Fibroblast of villous mesenchyme (primary cell): ENCODE measurements at regions not wholly inside any gene's neighbourhood (a gene's known extent, or its start where the extent isn't known, plus 50 kb on each side); places are given as distances from the start of the nearest gene placed in this dataset.
A peak's percentile ranks its signal among the peaks of the same experiment; 100 is the strongest.

ENCODE experiments used
- DNase-seq: peaks from one replicate; pipeline ENCODE4 v3.0.0-alpha.2; 2010; ENCODE audit warnings: low read depth
- H3K4me3 ChIP-seq: 2 replicates; pipeline ENCODE4 v1.5.1; 2011; ENCODE audit warnings: low read depth, mild to moderate bottlenecking, low read length
- TF ChIP-seq, protein P1 (sequence below): IDR thresholded peaks from 2 replicates; pipeline ENCODE4 v1.5.1; 2012; ENCODE audit warnings: low read depth, mild to moderate bottlenecking, low read length; ENCODE audit not compliant: insufficient read depth

DNA sequence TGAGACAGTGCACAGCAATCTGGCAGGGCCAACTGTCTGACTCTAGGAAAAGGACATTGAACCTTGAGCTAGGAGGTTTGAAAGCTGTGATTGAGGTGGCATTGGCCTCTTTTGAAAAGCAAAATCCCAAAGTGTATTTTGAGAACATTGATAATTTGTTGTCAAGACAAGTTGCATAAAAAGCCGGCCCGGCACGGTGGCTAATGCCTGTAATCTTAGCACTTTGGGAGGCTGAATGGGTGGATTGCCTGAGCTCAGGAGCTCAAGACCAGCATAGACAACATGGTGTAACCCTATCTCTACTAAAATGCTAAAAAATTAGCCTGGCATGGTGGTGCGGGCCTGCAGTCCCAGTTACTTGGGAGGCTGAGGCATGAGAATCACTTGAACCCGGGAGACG lies 331.6 kb downstream of the DUSP6 start:
- DNase-seq, result no peak
- TF ChIP-seq, protein P1, sequence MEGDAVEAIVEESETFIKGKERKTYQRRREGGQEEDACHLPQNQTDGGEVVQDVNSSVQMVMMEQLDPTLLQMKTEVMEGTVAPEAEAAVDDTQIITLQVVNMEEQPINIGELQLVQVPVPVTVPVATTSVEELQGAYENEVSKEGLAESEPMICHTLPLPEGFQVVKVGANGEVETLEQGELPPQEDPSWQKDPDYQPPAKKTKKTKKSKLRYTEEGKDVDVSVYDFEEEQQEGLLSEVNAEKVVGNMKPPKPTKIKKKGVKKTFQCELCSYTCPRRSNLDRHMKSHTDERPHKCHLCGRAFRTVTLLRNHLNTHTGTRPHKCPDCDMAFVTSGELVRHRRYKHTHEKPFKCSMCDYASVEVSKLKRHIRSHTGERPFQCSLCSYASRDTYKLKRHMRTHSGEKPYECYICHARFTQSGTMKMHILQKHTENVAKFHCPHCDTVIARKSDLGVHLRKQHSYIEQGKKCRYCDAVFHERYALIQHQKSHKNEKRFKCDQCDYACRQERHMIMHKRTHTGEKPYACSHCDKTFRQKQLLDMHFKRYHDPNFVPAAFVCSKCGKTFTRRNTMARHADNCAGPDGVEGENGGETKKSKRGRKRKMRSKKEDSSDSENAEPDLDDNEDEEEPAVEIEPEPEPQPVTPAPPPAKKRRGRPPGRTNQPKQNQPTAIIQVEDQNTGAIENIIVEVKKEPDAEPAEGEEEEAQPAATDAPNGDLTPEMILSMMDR, result no peak
- no peak overlapping the region for H3K4me3 ChIP-seq

DNA sequence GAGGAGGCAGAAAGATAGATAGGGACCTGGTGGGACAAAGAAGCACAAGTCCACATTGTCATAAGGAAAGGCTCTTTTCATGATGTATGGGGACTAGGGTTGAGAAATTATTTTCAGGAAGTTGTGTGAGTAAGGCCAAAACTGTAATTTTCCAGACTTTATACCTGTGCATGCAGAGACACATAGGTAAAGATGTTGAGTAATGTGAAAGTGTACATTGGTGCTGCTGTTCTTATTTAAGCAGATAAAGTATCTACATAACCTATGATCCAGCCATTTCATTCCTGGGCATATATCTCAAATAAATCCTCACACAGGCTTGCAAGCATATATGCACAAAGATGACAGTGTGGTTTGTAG lies 332.2 kb downstream of the DUSP6 start:
- TF ChIP-seq, protein P1, result no peak
- no peak overlapping the region for H3K4me3 ChIP-seq
- no peak for DNase-seq

DNA sequence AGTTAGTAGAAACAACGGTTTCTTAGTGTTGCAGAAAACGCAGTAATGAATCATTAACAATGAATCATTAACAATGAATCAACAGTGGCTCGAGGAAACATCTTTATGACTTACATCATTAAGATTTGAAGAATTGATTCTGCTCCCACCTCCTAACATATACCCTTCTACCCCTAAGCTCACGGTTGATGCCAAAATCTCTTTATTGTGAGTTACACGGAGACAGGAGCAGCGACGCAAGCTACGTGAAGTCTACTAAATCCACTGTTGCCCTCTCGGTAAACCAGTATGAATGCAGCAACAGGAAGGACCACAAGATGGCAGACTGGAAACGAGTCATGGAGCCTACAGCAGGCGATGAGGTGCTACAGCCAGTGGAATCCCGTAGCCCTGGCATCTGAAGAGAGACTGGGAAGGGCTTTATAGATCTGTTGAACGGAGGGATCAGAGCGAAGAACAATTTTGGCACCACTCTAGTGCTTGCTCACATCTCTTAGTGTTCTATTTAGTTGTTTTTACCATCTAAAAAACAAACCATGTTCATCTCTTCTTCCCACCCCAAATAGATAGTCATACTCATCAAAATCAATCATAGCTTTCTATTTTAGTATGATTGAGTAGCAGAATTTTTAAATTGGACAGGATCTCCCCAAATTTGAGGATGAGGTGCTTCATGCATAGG lies 332.7 kb downstream of the DUSP6 start:
- peak; percentile 85 for DNase-seq
- TF ChIP-seq, protein P1, result peak; percentile 96
- peak overlapping the region; percentile 50 for H3K4me3 ChIP-seq

DNA sequence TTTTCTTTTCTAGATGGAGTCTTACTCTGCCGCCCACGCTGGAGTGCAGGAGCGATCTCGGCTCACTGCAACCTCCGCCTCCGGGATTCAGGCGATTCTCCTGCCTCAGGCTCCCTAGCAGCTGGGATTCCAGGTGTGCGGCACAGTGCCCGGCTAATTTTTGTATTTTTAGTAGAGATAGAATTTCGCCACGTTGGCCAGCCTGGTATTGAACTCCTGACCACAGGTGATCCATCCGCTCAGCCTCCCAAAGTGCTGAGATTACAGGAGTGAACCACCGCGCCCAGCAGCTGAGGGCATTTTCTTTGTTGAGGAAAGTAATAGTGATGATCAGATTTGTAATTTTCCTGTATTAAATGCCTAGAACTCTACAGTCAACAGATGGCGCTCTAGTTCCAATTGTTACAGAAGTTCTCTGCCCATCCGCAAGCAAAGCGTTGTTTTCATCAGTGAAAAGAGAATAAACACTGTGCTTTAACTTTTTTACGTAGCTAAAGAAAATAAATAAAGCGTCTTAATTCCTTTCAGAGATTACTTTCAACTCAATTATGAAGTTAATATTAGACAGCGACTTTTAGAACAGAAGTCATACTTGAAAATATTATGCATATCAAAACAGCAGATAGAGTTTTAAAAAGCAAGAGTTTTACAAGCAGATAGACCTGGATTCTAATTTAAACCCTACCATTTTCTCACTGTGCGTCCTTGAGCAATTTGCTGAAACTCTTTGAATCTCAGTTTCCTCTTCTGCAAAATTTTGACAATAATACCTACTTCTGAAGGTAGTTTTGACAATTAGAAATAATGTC lies 335.1 kb downstream of the DUSP6 start:
- DNase-seq, result peak; percentile 76
- H3K4me3 ChIP-seq, result peak overlapping the region; percentile 37
- TF ChIP-seq, protein P1, result peak; percentile 67

DNA sequence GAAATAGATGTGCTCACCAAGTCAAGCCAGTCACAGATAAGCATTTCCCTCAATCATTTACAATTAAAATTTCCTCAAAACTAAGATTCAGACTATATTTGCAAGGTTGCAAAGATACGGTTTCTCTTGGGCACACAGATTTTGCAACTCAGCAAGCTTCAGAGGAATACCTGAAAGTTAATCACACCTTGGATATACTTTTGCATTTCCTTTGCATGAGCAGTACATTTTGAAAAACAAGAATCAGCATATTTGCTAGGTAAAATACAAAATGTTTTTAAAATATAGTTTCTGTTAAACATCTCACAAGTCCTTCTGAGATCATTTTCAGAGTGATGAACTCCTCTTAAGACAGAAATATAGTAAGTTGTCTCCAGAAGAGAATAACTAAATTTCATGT lies 336.9 kb downstream of the DUSP6 start:
- TF ChIP-seq, protein P1, result no peak
- H3K4me3 ChIP-seq, result no peak overlapping the region
- DNase-seq, result no peak

DNA sequence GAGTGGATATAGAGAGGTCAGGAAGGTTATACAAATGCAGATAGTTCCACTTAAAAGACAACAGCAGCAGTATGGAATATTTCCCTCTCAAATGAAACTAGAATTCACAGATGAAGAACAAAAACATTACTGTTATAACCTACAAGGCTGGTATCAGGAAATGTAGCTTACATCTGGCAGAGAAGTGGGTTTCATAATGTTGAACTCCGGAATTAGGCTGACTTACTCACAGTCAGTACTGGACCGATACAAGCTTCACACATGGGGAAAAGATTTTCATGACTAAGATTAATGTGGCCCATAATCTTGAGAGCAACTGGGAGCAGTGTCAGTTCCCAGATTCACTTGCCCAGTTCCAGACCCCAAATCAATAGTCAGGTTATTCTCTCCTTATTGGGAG lies 353.9 kb downstream of the DUSP6 start:
- no peak for DNase-seq
- no peak overlapping the region for H3K4me3 ChIP-seq

More for the DNA sequence above, 353.9 kb downstream of the DUSP6 start:
- TF ChIP-seq, protein P1, result no peak
